NCI-H82 (cell line): ENCODE measurements at regions not wholly inside any gene's neighbourhood (a gene's known extent, or its start where the extent isn't known, plus 50 kb on each side); places are given as distances from the start of the nearest gene placed in this dataset.
"Not testable (repeated sequence)": the region's sequence is repeated elsewhere in the genome, so short reads cannot be mapped to it uniquely, and the experiment has no call there.

Experiments
- DNase-seq: peaks from one replicate; lab custom pipeline; 2025; lab: John Stamatoyannopoulos, UW

GRCh38 chr12:38480594-38480993, 164.0 kb downstream of the ALG10B start:
- no peak for DNase-seq

DNA sequence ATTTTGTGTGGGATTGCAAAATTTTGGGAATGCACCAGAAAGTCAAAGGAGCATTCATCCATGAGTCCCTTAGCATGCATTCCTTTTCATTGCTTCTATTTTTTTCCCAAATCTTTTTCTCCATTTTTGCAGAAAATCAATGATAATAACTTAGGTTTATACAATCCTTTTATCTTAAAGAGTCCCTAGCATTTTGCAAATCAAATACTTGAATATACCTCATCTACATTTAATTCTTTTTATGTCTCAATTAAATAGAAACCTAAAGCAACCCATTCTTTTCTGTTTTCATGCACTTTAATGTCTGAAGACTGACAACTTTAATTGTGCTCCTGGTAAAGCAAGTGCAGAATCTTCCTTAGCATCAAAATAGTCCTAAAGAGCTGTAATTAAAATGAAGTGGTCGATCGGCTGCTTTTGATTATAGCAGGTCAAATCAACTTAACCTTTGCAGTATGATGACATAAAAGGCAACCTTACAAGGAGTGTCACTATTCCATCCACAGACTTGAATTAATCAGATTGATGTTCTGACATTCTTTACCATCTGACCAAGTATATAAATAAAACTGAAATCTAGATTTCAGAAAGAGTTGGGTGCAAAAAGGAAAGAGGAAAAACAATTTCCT, 168.4 kb downstream of the ALG10B start:
- DNase-seq = no peak

- DNase-seq = peak; percentile 55
Observed at GRCh38 chr12:38488866-38489265, 172.3 kb downstream of the ALG10B start.

DNA sequence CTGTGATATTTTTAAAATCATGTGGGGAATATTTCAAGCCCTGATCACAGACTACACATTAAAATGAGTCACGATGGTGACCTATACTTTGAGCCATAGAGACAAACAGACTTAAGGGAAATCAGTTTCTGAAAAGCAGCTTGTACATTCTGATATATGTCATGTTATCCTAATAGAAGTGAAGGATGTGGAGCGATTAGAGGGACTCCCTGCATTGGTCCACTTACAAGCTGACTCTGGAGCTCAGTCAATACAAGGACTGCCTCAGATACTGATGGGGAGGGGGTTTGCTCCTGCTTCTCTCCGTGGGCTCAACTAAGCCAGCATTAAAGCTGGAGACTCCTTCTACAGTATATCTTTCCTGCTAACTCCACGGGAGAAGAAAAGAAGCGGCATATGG, 173.5 kb downstream of the ALG10B start:
- peak; percentile 33 for DNase-seq

GRCh38 chr12:38490941-38491340, 174.4 kb downstream of the ALG10B start:
- DNase-seq = no peak

DNA sequence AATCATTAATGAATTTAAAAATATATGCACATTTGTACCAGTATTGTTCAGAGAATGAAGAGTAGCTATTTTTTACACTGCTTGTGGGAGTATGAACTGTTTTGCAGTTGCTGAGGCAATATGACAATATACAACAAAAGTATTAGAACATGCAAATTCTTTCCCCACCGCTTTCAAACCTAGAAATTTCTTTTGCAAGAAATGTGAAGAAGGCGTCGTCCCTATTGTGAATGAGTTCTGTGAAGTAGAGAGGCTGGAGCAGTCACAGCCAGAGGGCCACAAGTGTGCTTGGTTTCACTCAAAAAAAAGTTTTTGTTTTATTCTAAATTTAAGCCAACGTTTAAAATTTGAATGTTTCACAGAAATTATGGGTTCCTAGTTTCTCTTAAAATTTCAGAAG, 184.9 kb downstream of the ALG10B start:
- DNase-seq = no peak

GRCh38 chr12:38501991-38502390, 185.4 kb downstream of the ALG10B start:
- DNase-seq = no peak

DNA sequence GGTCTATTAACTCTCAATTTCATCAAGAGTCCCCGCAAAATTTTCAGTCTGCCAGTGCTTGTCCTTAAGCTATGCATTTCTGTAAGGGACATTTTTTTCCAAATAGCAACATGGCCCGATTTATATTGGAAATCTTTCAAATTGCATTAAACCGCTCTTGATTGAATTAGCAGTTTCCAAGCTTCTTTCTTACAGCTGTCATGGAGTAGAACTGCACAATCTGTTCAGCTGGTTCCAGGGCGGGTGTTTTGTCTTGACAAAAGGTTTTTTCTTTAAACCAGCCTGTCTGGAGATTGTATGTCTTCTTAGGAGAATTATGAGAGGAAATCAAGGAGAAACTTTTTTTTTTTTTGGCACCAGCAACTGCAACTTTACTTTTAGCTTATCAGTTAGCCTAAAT, 185.8 kb downstream of the ALG10B start:
- peak; percentile 93 for DNase-seq

GRCh38 chr12:38507839-38508238, 191.3 kb downstream of the ALG10B start:
- no peak for DNase-seq

- no peak for DNase-seq
Observed at GRCh38 chr12:38508246-38508645, 191.7 kb downstream of the ALG10B start.

GRCh38 chr12:38515912-38516311, 199.3 kb downstream of the ALG10B start:
- DNase-seq = no peak

GRCh38 chr12:38516418-38516817, 199.8 kb downstream of the ALG10B start:
- DNase-seq = peak; percentile 19

GRCh38 chr12:38523920-38524319, 207.3 kb downstream of the ALG10B start:
- no peak for DNase-seq

DNA sequence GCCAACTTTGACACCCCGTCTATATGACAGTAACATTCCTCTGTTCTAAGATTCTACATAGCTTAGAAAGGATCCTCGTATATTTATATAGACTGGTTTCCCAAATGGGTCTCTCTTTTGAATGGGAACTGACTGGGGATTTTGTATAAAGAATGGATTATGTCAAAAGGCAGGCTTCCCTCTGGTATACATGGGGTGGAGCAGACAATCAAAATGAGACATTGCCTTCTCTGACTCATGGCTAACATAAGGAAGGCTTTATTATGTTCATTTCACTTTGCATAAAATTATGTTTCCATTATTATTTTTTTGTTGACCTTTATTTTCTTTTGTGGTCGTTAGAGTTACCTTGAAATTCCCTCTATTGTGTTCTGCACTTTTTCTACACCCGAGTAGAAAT, 211.1 kb downstream of the ALG10B start:
- DNase-seq = no peak

GRCh38 chr12:38528527-38528926, 212.0 kb downstream of the ALG10B start:
- no peak for DNase-seq

DNA sequence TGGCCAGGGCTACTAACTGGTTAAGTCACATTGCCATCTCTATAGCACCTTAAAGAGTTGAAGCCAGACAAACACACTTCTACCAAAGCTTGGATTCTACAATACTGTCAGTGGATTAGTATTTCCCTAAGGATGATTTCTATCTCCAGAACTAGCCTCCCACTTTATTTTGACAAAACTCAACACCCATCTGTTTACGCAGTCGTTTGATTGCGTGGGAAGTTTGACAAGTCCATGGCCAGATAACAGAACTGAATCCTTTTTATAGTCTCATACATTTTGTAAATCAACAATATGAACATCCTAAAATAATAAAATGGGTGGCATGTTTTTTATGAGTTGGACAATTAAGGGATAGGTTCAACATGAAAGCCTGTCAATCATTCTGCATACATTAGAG, 212.7 kb downstream of the ALG10B start:
- DNase-seq = not testable (repeated sequence)

DNA sequence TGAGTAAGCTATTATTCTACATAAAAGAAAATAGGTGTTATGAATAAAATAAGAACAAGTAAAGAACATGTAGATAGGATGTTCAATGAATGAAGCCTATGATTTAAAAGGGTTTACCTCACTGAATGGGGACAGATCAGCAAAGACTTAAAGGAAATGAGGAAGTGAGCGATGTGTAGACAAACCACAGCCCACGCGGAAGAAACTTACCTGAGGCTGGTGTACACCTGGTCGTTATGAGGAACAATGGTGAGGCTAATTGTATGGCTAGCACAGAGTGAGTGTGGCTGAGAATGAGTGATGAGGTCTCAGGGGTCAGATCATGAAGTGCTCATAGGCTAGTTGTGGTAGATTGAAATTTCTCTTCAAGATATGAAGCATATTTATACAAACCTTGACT, 221.7 kb downstream of the ALG10B start:
- DNase-seq = no peak

- DNase-seq = no peak
Observed at GRCh38 chr12:38540156-38540555, 223.6 kb downstream of the ALG10B start.

DNA sequence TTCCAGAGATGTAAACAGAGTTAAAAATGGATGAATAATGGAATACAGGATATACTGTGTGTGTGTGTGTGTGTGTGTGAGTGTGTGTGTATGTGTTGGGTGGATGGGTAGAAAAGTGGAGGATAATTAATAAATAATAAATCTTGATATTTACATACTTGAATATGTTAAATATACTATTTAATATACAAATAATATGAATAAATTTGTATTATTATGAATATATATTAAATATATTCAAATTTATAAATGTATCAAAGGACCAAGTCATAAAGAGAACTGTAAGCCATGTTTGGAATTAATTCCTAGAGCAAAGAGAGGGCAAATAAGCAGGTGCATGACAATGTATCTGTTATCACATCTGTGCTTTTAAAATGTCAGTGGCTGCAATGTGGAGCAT, 225.3 kb downstream of the ALG10B start:
- DNase-seq = no peak

- no peak for DNase-seq
Observed at GRCh38 chr12:38543151-38543550, 226.6 kb downstream of the ALG10B start.

DNA sequence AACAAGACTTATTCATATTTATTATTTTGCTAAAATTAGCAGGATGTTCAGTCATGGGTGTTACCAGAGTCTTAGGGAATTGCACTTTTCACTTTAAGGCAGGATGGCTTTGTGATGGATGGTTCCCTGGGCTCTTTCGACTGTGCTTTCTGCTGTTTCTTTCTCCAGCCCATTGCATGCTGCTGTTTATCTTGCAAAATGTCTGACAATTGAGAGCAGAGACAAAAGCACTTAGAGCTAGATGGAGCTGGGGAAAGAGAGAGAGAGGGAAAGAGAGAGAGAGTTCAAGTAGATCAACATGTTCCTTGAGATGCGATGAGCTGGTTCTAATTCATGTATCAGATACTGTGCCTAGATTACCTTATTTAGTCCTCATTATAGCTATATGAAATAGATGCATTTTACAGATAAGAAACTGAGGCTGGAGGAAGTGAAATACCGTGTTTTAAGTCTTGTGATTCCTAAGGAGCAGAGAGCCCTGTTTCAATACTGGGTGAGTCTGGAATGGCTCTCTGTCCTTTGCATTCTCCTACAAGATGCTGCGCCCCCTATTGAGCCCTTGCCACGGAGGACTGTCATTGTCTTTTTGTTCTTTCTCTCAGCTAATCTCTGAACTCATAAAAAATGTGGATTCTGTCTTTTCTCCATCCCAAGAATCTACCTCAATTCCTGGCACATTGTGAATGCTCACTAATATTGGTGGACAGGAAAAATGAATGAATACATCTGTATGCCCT, 227.9 kb downstream of the ALG10B start:
- peak; percentile 29 for DNase-seq

GRCh38 chr12:38547586-38547985, 231.0 kb downstream of the ALG10B start:
- no peak for DNase-seq

- DNase-seq = no peak
Observed at GRCh38 chr12:38555620-38556591, 239.3 kb downstream of the ALG10B start.
